ENCODE measurements at regions not wholly inside any gene's neighbourhood (a gene's known extent, or its start where the extent isn't known, plus 50 kb on each side); places are given as distances from the start of the nearest gene placed in this dataset.

GRCh38 chr4:151990201-151990600 lies 229.4 kb upstream of the GATB start:
- TF ChIP-seq CTCF (IDR thresholded peaks at IDR 0.05) (no peak), POLR2A (IDR thresholded peaks at IDR 0.05) (no peak), POLR2AphosphoS5 (IDR thresholded peaks at IDR 0.05) (no peak)
